ENCODE measurements at regions not wholly inside any gene's neighbourhood (a gene's known extent, or its start where the extent isn't known, plus 50 kb on each side); places are given as distances from the start of the nearest gene placed in this dataset.

- no peak for DNase-seq
Measured at GRCh38 chr18:77522051-77522675, 272.5 kb downstream of the GALR1 start.

DNA sequence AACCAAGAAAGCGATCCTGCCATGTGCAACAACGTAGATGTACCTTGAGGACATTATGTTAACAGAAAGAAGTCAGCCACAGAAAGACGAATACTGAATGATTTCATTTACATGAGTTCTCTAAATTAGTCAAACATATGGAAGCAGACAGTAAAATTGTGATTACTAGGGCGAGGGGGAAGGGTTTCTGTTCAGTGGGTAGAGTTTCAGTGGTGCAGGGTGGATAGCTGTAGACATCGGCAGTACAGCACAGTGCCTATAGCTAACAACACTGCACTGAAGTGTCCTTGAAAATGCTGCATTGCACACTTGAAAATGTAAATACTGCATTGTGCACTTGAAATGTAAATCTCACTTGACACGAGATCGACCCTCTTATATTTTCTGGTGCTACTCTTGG lies 275.3 kb downstream of the GALR1 start:
- DNase-seq, result no peak

- DNase-seq, result no peak
Measured at GRCh38 chr18:77526962-77527361, 277.3 kb downstream of the GALR1 start.

- DNase-seq, result no peak
Measured at GRCh38 chr18:77528872-77529271, 279.2 kb downstream of the GALR1 start.

DNA sequence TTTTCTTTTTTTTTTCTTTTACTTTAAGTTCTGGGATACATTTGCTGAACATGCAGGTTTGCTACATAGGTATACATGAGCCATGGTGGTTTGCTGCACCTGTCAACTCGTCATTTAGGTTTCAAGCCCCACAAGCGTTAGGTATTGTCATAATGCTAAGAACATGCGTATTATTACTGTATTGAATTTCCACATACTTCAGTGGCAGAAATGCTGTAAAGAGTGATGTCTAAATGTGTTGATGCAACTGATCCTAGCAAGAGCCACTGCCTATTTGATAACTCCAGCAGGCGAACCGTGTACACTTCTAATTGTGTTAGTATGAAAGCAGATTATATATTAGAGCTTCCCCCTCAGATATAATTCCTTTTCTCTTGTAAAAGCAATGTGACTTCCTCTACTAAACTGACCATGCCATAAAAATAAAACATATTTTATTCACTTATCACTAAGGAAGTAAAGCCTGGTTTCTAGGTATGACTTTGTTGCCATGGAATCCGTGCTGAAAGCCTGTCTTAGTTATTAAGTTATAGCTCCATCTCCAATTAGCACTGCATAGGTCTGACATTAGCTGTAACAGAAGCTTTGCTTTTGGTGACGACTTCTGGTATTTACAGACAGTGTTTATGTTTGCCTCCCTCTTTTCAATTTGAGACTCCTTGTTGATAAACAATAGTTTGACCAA lies 280.0 kb downstream of the GALR1 start:
- DNase-seq, result no peak

- DNase-seq, result no peak
Measured at GRCh38 chr18:77530732-77531131, 281.1 kb downstream of the GALR1 start.

DNA sequence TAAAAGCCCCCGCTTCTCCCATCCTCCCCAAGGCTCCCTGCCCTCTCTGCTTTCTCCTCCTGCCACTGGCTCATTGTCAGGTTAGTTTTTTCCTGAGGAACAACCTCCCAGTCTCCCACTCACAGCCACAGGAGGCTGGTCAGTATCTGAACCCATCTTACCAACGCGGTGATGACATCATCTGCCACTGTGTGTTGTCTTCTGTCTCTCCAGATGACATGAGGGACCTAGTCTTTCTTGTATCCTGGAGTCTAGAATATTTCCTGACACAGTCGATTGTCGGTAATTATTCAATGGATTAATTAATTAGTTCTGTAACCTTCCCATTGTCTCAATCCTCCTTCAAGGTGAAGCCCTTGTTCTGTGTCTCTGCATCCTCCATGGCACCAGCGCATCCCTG lies 290.2 kb downstream of the GALR1 start:
- DNase-seq, result no peak

GRCh38 chr18:77544792-77545191 lies 295.1 kb downstream of the GALR1 start:
- no peak for DNase-seq

GRCh38 chr18:77547757-77548156 lies 298.1 kb downstream of the GALR1 start:
- DNase-seq, result no peak

GRCh38 chr18:77548790-77549420 lies 299.3 kb downstream of the GALR1 start:
- DNase-seq, result no peak

- no peak for DNase-seq
Measured at GRCh38 chr18:77550625-77551024, 301.0 kb downstream of the GALR1 start.

- no peak for DNase-seq
Measured at GRCh38 chr18:77551055-77551454, 301.4 kb downstream of the GALR1 start.

- no peak for DNase-seq
Measured at GRCh38 chr18:77552945-77553344, 303.3 kb downstream of the GALR1 start.

- no peak for DNase-seq
Measured at GRCh38 chr18:77554061-77554460, 304.4 kb downstream of the GALR1 start.

DNA sequence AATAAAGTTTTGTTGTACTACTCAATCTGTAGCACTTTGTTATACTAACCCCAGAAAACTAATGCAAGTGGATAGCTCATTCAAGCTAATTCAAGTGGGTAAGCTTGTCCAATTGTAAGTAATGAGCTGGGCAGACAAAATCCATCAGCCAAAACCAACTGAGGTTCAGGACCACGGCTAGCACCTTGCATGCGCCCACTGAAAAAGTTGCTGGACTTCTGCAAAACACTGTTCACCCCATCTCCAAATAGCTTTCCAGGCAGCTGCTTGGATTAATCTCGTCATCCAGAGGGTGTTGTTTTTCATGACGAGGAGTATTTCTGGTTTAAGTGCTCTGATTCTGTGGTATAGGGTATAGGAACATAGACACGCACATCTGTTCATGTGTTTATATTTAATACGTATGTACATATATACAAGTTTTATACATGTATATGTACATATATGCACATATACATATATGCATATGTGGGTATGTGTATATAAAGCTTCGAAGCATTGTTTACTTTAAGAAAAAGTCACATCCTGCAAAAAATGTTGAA lies 307.5 kb downstream of the GALR1 start:
- DNase-seq, result no peak

GRCh38 chr18:77559274-77559910 lies 309.7 kb downstream of the GALR1 start:
- no peak for DNase-seq

DNA sequence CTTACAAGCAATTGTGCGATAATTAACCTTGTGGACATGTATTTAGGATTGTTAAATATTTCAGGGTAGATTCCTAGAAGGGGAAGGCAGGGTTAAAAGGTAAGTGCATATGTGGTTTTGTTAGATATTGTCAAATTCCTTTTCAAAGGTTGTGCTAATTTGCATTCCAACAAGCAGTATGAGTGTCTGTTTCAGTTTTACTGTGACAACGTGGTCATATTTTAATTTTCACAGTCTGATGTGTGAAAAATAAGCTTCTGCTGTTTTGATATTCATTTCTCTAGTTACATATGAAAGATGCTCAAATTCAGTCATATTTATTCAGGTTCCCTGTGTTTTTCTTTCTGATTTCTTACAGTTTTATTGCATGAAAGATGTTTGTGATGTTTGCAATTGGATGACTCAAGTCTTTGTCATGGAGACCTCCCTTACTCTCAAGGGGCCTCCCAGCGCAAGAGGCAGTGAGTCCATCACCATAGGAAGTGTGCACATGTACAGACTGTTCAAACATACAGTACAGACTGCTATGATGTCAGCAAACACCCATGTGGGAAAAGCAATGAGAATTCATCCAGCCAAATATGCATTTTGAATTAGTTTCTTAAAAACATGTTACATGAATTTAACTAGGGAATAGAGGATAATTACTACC lies 310.8 kb downstream of the GALR1 start:
- DNase-seq, result no peak

DNA sequence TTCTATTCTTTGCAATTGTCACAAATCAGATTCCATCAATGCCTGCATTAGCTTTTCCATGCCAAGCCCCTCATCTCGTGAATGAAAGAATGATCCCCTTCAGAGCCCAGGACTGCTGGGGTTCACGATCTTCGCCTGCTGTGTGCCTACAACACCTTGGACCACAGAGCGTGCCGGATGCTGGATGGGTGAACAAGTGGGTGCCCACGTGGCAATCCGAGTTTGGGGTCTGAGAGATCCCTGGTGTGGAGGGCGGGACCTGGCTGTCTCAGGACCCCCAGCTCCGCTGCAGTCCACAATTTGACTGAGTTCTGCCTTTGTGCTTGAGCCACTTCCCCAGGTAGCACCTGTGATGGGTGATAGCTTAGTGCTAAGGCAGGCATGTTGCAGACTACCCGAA lies 317.0 kb downstream of the GALR1 start:
- DNase-seq, result no peak

GRCh38 chr18:77567205-77567604 lies 317.6 kb downstream of the GALR1 start:
- no peak for DNase-seq

DNA sequence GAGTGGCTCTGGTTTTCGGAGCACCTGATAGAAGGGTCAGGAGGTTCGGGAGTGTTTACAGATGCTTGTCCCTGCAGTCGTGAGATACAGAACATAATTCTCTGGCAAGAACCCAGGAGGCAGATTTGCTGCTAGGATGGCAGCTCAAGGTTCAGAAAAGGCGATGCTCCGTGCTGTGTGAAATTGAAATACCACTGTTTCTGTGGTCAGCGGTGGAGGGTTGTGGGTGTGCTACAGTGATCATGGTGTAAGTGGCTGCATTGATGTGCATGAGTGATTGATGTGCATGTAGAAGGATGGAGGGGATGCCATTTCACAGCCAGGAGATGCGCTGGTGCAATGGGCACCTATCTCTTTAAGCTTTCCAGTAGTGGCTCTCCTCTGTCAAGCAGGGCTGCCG lies 322.1 kb downstream of the GALR1 start:
- DNase-seq, result no peak

DNA sequence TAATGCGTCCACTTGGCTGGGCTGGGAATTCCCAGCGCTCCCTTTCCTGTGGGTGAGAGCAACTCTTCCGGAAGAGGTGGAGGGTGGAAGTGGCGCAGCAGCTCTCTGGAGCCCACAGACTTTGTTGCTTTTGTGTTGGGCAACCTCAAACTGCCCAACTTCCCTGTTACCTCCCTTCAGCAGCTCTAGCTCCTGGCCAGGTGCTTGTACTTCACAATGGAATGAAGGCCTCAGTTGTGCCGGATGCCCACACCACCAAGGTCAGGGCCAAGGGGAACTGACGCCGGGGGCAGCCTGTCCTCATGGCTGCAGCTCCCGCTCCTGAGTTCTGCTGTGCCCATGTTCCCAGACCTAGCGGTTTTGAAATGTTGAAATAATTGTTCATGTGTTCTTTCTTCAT lies 322.9 kb downstream of the GALR1 start:
- no peak for DNase-seq

DNA sequence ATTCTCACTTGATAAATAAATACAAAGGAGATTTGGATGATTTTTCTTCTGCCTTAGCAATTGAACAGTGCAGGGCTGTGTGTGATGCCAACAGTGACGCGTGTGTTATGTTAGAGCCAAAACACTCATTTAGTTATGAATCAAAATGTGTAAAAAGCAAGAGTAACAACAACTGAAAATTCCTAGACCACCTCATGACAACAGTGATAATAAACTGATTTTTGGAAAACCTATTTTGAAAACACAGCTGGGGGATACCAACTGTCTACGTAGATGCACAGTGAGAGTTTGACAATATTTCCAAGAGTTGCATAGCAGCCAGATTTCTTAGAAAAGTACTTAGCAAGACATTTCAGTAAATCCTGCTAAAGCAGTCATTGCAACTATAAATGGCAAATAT lies 323.9 kb downstream of the GALR1 start:
- no peak for DNase-seq

- DNase-seq, result no peak
Measured at GRCh38 chr18:77590943-77591515, 341.4 kb downstream of the GALR1 start.
